GM12878 (cell line): ENCODE measurements at regions not wholly inside any gene's neighbourhood (a gene's known extent, or its start where the extent isn't known, plus 50 kb on each side); places are given as distances from the start of the nearest gene placed in this dataset.

Source experiments
- ATAC-seq: fragments of 200-7000 bp; cut with Tn5 transposase; 3 replicates; pipeline ENCODE4 v1.9.1; 2020; ENCODE audit warnings: mild to moderate bottlenecking, moderate library complexity
- BruUV-seq: library from RNA; stranded (reverse); fragments of 400-500 nt; replicated peaks from 2 replicates; lab custom pipeline; 2021; lab: Mats Ljungman, UMichigan
- CTCF ChIA-PET: fragments of 300-600 bp; sonication (Branson Sonifier 250); formaldehyde crosslinking; extraction: SDS; loops from one replicate; lab custom pipeline; 2021; ENCODE audit warnings: inconsistent platforms; lab: Yijun Ruan, JAX
- POLR2A ChIA-PET: fragments of 350-600 bp; formaldehyde crosslinking; extraction: SDS; loops from one replicate; lab custom pipeline; 2021; ENCODE audit warnings: inconsistent platforms; lab: Charles Lee
- RAD21 ChIA-PET: fragments of 300-600 bp; sonication (Branson Sonifier 250); formaldehyde crosslinking; loops from one replicate; lab custom pipeline; 2023; ENCODE audit warnings: antibody characterized with exemption; ENCODE audit not compliant: unreplicated experiment; lab: Charles Lee
- SMC1A ChIA-PET: fragments of 300-600 bp; sonication (Branson Sonifier 250); formaldehyde crosslinking; loops from one replicate; lab custom pipeline; 2023; ENCODE audit not compliant: unreplicated experiment, uncharacterized antibody; lab: Charles Lee
- DNase-seq: peaks from one replicate; pipeline ENCODE4 v3.0.0-alpha.2; 2011; ENCODE audit warnings: low read depth, low spot score
- FAIRE-seq: peaks from 3 replicates; lab custom pipeline; 2011; peaks lifted over from hg19 to GRCh38; lab: Jason Lieb, UNC
- H2AFZ ChIP-seq: 2 replicates; pipeline ENCODE4 v1.6.0; 2011; ENCODE audit warnings: low read depth, low read length, control low read depth; ENCODE audit not compliant: control insufficient read depth
- H3K27ac ChIP-seq: 2 replicates; pipeline ENCODE4 v1.5.1; 2011; ENCODE audit warnings: control low read depth; ENCODE audit not compliant: control insufficient read depth, insufficient read depth
- H3K27me3 ChIP-seq, 2 experiments: replicated peaks in 1 of 2; 2 replicates each; pipeline versions ENCODE4 v1.6.0 to v1.6.1; 2011; ENCODE audit warnings: low read length in 1 of 2; ENCODE audit not compliant: control insufficient read depth in 2 of 2, insufficient read depth in 2 of 2
- H3K36me3 ChIP-seq, 2 experiments: 2 replicates each; pipeline ENCODE4 v1.5.1; 2011; ENCODE audit warnings: low read length in 1 of 2; ENCODE audit not compliant: control insufficient read depth in 2 of 2, insufficient read depth in 2 of 2
- H3K4me1 ChIP-seq: 2 replicates; pipeline ENCODE4 v1.6.1; 2011; ENCODE audit warnings: mild to moderate bottlenecking, low read length, moderate library complexity, mixed read lengths; ENCODE audit not compliant: control insufficient read depth, insufficient read depth
- H3K4me2 ChIP-seq: 2 replicates; pipeline ENCODE4 v1.6.0; 2011; ENCODE audit warnings: control low read depth; ENCODE audit not compliant: control insufficient read depth, insufficient read depth
- H3K4me3 ChIP-seq: fragments of 200-600 bp; sonication (generic); 2 replicates; pipeline ENCODE4 v1.5.1; 2016
- H3K79me2 ChIP-seq: 2 replicates; pipeline ENCODE4 v1.6.0; 2011; ENCODE audit warnings: low read length; ENCODE audit not compliant: control insufficient read depth, insufficient read depth
- H3K9ac ChIP-seq: 2 replicates; pipeline ENCODE4 v1.8.0; 2011; ENCODE audit warnings: low read length, control low read depth, mixed read lengths; ENCODE audit not compliant: control insufficient read depth, insufficient read depth
- H3K9me3 ChIP-seq: replicated peaks from 3 replicates; pipeline ENCODE4 v1.5.1; 2011; ENCODE audit warnings: mild to moderate bottlenecking, low read length; ENCODE audit not compliant: control insufficient read depth, insufficient read depth
- H4K20me1 ChIP-seq: 2 replicates; pipeline ENCODE4 v1.6.0; 2011; ENCODE audit not compliant: control insufficient read depth, insufficient read depth
- BCL11A ChIP-seq: IDR thresholded peaks from 2 replicates; pipeline ENCODE4 v1.6.1; 2011; ENCODE audit warnings: low read depth, low read length
- CEBPZ ChIP-seq: fragments of 150-350 bp; IDR thresholded peaks from 2 replicates; pipeline ENCODE4 v1.6.1; 2016; ENCODE audit warnings: low read depth, low read length
- CUX1 ChIP-seq: IDR thresholded peaks from 2 replicates; pipeline ENCODE4 v1.6.1; 2012; ENCODE audit warnings: improper control_type of control experiment, low read depth, low read length; ENCODE audit not compliant: insufficient replicate concordance
- SUPT20H ChIP-seq: IDR thresholded peaks from 2 replicates; pipeline ENCODE4 v1.6.1; 2011; ENCODE audit warnings: low read depth, mild to moderate bottlenecking, low read length, moderate library complexity, borderline replicate concordance; ENCODE audit not compliant: control insufficient read depth
- SUZ12 ChIP-seq: fragments of 200-600 bp; sonication (generic); IDR thresholded peaks from one replicate; pipeline ENCODE4 v1.6.1; 2018; ENCODE audit warnings: antibody characterized with exemption, mild to moderate bottlenecking; ENCODE audit not compliant: unreplicated experiment
- TCF3 ChIP-seq: IDR thresholded peaks from 2 replicates; pipeline ENCODE4 v1.6.1; 2012; ENCODE audit warnings: low read depth, mild to moderate bottlenecking, low read length, borderline replicate concordance; ENCODE audit not compliant: insufficient read depth
- WRNIP1 ChIP-seq: IDR thresholded peaks from 2 replicates; pipeline ENCODE4 v1.6.1; 2011; ENCODE audit warnings: low read depth, low read length, improper control_type of control experiment, borderline replicate concordance
- WGBS: methylation state at CpG from one replicate; pipeline ENCODE4 v1.1.6; 2016; ENCODE audit warnings: low lambda C conversion rate; ENCODE audit not compliant: insufficient replicate concordance, insufficient coverage; ENCODE audit errors: missing lambda C conversion rate; 5-methylcytosine and 5-hydroxymethylcytosine counted together
- in situ Hi-C: fragments of 300-500 bp; cut with MboI; formaldehyde crosslinking; loops from 9 replicates; pipeline ENCODE4 v1.14.3; 2018; ENCODE audit warnings: mixed read lengths
- intact Hi-C: fragments of 100-400 bp; cut with micrococcal nuclease; formaldehyde crosslinking; loops from one replicate; pipeline ENCODE4 v1.14.2; 2022; ENCODE audit not compliant: unreplicated experiment

- SMC1A ChIA-PET, result interaction anchor here (1.4 kb wide), 1 partner anchor 148 kb away, joined by 5 read pairs; the partner anchor contains the start of gene SLC7A11
- H2AFZ ChIP-seq, result no peak overlapping the region
- intact Hi-C loops (loop anchor here (5.0 kb wide), 2 partner anchors 148 to 198 kb away; partner anchors contain the start of gene SLC7A11), in situ Hi-C loops (no loop called here)
- no peaks in the 10 kb centered on the region for H3K79me2 ChIP-seq
- H4K20me1 ChIP-seq, result no peaks in the 10 kb centered on the region
- ATAC-seq (peak; percentile 19; the same call in 1 of the 3 replicates), DNase-seq (no peak), FAIRE-seq (no peak)
- no peaks in the 10 kb centered on the region for H3K27me3 ChIP-seq
- no peak overlapping the region for H3K9ac ChIP-seq
- no peaks in the 10 kb centered on the region for H3K9me3 ChIP-seq
- H3K4me3 ChIP-seq, result no peak overlapping the region
- WGBS, result 0% methylated on average over 2 of the region's 2 CpGs
- H3K27ac ChIP-seq, result no peak overlapping the region
- peaks cover 10% of the 10 kb centered on the region for H3K4me1 ChIP-seq
- CTCF ChIA-PET, result interaction anchor here (0.5 kb wide), 1 partner anchor 10 kb away, joined by 3 read pairs; no protein-coding TSS in a partner anchor
- POLR2A ChIA-PET, result no interaction called here
- no peaks in the 10 kb centered on the region for H3K36me3 ChIP-seq
- RAD21 ChIA-PET, result no interaction called here
- no TSS peak for BruUV-seq
- no peak overlapping the region for H3K4me2 ChIP-seq
- TF ChIP-seq SUPT20H (no peak), BCL11A (no peak), WRNIP1 (no peak), SUZ12 (no peak), TCF3 (no peak), CEBPZ (no peak), CUX1 (no peak)
These were observed 148.0 kb upstream of the SLC7A11 start for GRCh38 chr4:138389976-138390685.
